Stomach (tissue), 4 donors: ENCODE measurements at regions not wholly inside any gene's neighbourhood (a gene's known extent, or its start where the extent isn't known, plus 50 kb on each side); places are given as distances from the start of the nearest gene placed in this dataset.

Experiments used
- CTCF ChIP-seq, 7 experiments: fragments of 450-650 bp in 4 of 7; fragments of 200-600 bp in 3 of 7; sonication (generic) in 3 of 7; IDR thresholded peaks; one replicate each; pipeline ENCODE4 v1.5.1; 2016 to 2019; ENCODE audit warnings: antibody characterized with exemption in 7 of 7, control low read depth in 2 of 7, mild to moderate bottlenecking in 1 of 7
- EP300 ChIP-seq: sonication (generic); formaldehyde crosslinking; IDR thresholded peaks from one replicate; pipeline ENCODE4 v1.6.1; 2017; ENCODE audit warnings: antibody characterized with exemption
- POLR2A ChIP-seq, 4 donors: fragments of 450-650 bp; IDR thresholded peaks; one replicate each; pipeline ENCODE4 v1.6.1; 2016; ENCODE audit warnings: antibody characterized with exemption in 4 of 4, control low read depth in 2 of 4, mild to moderate bottlenecking in 1 of 4, moderate library complexity in 1 of 4
- POLR2AphosphoS5 ChIP-seq, 3 donors: sonication (generic); formaldehyde crosslinking; IDR thresholded peaks; one replicate each; pipeline ENCODE4 v1.6.1; 2016; ENCODE audit warnings: antibody characterized with exemption in 3 of 3

DNA sequence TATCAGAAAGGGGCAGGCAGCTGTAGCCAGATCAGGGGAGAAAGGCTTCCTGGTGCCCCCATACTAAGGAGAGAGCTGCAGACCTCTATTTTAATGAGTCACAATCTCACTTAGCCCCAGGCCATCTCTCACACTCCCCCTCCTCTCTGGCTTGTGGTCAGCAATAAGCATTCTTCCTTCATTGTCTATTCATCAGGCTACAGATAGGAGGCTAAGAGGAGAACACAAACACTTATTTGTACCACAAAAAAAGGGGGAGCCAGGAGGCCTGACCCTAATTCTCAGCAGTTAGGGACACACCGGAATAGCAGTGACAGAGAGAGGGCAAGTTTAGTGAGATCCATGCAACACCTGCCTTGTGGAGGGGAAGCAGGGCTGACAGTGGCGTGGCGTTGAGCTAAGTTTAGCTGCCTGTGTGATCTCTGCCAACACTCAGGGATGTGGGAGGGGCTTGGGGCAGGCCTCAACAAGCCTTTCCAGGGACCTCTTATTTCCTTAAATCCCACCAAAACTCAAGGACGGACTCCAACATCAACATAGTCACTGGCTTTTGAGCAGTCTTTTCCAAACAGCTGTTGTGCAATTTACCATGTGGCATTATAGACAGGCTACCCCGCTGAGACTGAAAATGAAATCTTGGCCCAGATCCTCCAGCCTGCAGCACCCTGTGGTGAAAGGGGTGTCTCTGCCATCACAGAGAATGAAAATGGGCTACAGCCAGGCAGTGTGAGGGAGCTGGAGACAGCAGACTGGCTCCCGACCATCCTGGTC lies 191.9 kb upstream of the TSC22D2 start:
- TF ChIP-seq CTCF (IDR thresholded peaks at IDR 0.05), result no peak
- no peak for TF ChIP-seq POLR2A (IDR thresholded peaks at IDR 0.05)
- TF ChIP-seq POLR2AphosphoS5 (IDR thresholded peaks at IDR 0.05), result peak in 1 of 3 donors; percentile 12
- TF ChIP-seq EP300, result no peak
